Right cardiac atrium (tissue), 5 donors: ENCODE measurements at regions not wholly inside any gene's neighbourhood (a gene's known extent, or its start where the extent isn't known, plus 50 kb on each side); places are given as distances from the start of the nearest gene placed in this dataset.

Source experiments
- ATAC-seq, 2 donors: fragments of 200-7000 bp; cut with Tn5 transposase; one replicate each; pipeline versions ENCODE4 v1.8.0 to v1.9.1; 2020; ENCODE audit warnings: moderate library complexity in 2 of 2, mild to moderate bottlenecking in 1 of 2
- DNase-seq, 3 donors: peaks; one replicate each; pipeline ENCODE4 v3.0.0-alpha.2; 2020
- H3K27ac ChIP-seq: one replicate; pipeline ENCODE4 v1.5.1; 2013; ENCODE audit warnings: mild to moderate bottlenecking, low read length, control low read depth, moderate library complexity
- H3K27me3 ChIP-seq: one replicate; pipeline ENCODE4 v1.6.1; 2013; ENCODE audit not compliant: control insufficient read depth, insufficient read depth
- H3K4me1 ChIP-seq: one replicate; pipeline ENCODE4 v1.6.1; 2013; ENCODE audit warnings: low read length; ENCODE audit not compliant: control insufficient read depth, insufficient read depth
- H3K4me3 ChIP-seq: one replicate; pipeline ENCODE4 v1.5.1; 2013; ENCODE audit warnings: low read length, control low read depth
- H3K9me3 ChIP-seq: one replicate; pipeline ENCODE4 v1.6.1; 2013; ENCODE audit warnings: low read length; ENCODE audit not compliant: control insufficient read depth
- WGBS: extraction: QIAGEN DNeasy Blood & Tissue Kit; methylation state at CpG from one replicate; pipeline ENCODE4 v1.1.7; 2013; 5-methylcytosine and 5-hydroxymethylcytosine counted together
- intact Hi-C, 4 donors: fragments of 100-400 bp; cut with DNase I; formaldehyde crosslinking; loops; one replicate each; pipeline versions ENCODE4 v1.11.0 to v1.14.0; 2022 to 2023
- donor health status: healthy with polysubstance abuse.
- donor health status: DM: no; HTN: yes; CAD: no.
- donor health status: DM: no; HTN: no; CAD: no.
- donor health status: DM: no; HTN: yes; CAD: no; lungs with severe emphysema.
- donor health status: DM: yes; HTN: yes; CAD: no.

DNA sequence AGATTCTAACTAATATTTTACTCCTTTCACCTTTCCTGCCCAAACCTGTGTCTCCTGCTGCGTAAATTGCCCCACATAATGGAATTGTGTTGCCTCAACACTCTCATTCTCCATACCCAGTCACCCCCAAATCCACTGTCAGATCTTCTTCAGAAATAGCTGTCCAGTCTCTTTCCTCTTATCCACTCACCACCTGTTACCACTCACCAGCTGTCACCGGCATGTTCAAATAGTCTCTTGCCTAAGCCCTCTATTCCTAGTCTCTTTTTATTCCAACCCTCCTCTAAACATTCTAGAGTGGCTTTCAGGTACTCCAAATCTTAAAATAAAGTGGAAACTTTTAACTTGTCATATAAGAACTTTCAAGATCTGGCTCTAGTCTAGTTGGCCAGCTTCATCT lies 262.0 kb upstream of the FBXL7 start:
- H3K27me3 ChIP-seq: no peaks in the 10 kb centered on the region
- H3K4me3 ChIP-seq: no peak overlapping the region
- ATAC-seq (no peak), DNase-seq (no peak)
- intact Hi-C loops: no loop called here
- 92% methylated on average over 2 of the region's 2 CpGs for WGBS
- no peaks in the 10 kb centered on the region for H3K4me1 ChIP-seq
- H3K9me3 ChIP-seq: peaks cover 2% of the 10 kb centered on the region
- no peak overlapping the region for H3K27ac ChIP-seq

DNA sequence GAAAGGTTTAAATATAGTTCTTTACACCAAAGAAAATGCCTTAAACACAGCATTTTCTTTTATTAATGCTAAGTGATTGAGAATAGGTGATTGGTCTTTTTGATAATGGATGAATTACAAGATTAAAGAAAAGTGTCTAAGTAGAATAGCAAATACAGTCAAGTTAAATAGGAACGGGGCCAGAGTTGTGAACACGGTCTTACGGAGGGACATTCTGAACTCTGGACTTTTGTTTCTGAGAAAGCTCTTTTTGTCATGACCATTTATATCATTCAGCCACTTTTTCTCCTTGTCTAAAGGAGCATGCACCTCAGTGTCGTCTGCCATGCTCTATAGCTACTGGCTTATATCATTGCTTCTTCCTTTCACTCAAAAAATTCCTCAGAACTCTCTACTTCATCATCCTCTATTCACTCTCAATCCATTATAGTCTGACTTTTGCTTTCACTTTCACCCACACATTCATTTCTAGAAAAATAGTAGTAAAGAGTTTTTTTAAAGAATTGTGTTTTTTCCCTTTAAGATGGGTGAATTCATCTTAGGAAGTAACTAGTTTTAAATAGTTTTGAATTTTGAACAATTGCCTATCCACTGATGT lies 263.0 kb upstream of the FBXL7 start:
- H3K27ac ChIP-seq: no peak overlapping the region
- WGBS: 72% methylated on average over 4 of the region's 4 CpGs
- no peaks in the 10 kb centered on the region for H3K27me3 ChIP-seq
- peaks cover 2% of the 10 kb centered on the region for H3K9me3 ChIP-seq
- no peak for ATAC-seq
- peak overlapping the region; percentile 31 for H3K4me3 ChIP-seq
- no peak for DNase-seq
- H3K4me1 ChIP-seq: no peaks in the 10 kb centered on the region
- intact Hi-C loops: no loop called here

DNA sequence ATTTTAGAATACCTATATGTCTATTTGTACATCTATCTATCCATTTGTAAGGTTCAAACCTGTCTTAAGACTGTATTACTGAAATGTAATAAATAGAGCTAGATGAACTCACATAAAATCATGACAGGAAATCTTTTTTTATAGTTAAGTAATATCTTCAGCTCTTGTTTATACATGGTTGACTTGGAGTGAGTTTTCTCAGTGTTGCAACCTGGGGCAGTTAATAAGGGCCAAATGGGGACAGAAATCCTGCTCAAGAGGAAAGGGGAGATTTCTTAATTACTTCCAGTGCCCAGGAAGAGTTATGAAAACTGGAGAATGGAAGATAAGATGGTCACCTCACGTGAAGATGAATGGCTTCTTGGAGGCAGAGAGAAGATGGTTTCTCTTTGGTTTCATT lies 265.1 kb upstream of the FBXL7 start:
- intact Hi-C loops: no loop called here
- H3K27ac ChIP-seq: no peak overlapping the region
- no peak for DNase-seq
- no peak overlapping the region for H3K4me3 ChIP-seq
- ATAC-seq: no peak
- 91% methylated on average over 1 of the region's 1 CpG for WGBS
- no peaks in the 10 kb centered on the region for H3K27me3 ChIP-seq
- no peaks in the 10 kb centered on the region for H3K9me3 ChIP-seq
- H3K4me1 ChIP-seq: no peaks in the 10 kb centered on the region

DNA sequence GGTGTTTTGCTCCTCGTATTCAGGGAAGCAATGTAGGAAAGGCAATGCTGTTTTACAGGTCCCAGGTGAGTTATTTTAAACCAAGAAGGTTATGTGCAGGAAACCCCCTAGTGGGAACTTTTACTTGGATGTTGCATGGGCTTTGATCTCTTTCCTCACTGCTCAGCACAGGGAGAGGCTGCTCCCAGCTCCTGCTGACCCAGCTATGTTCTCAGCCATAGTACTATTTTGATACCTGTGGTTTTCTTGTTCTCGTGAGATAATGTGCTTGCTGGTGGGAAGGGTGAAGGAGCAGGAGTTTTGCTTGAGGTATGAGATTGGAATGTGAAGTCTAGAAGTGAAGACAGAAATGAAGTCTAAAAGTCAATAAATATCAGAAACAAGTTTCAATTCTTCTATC lies 265.6 kb upstream of the FBXL7 start:
- Histone ChIP-seq H3K9me3 (no peaks in the 10 kb centered on the region), H3K4me3 (no peak overlapping the region), H3K27me3 (no peaks in the 10 kb centered on the region), H3K4me1 (no peaks in the 10 kb centered on the region), H3K27ac (no peak overlapping the region)
- WGBS: 67% methylated on average over 2 of the region's 2 CpGs
- ATAC-seq: peak in 1 of 2 donors; percentile 66
- DNase-seq: no peak
- intact Hi-C loops: no loop called here

DNA sequence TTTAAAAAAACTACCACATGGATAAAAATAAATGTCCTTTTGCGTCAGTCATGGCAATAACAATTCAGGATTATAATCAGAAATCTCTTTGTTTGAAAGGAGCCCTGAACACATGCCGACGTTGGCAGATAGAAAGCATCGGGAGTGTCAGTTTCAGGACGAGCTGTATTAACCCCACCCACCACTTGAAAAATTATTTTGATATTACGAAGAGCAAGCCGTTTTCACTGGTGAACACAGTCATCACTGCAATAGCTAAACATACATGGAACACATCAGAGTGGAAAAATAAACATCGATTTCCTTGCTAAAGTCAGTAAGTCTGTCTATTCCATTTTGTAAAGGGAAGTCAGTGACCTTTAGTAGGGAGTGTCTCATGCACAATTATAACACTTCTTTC lies 266.4 kb upstream of the FBXL7 start:
- DNase-seq (peak in 1 of 3 donors; percentile 15), ATAC-seq (peak; percentile 72 to 93)
- Histone ChIP-seq H3K9me3 (no peaks in the 10 kb centered on the region), H3K27ac (no peak overlapping the region), H3K4me1 (no peaks in the 10 kb centered on the region), H3K4me3 (peak overlapping the region; percentile 51), H3K27me3 (no peaks in the 10 kb centered on the region)
- WGBS: 42% methylated on average over 8 of the region's 8 CpGs
- intact Hi-C loops: no loop called here

DNA sequence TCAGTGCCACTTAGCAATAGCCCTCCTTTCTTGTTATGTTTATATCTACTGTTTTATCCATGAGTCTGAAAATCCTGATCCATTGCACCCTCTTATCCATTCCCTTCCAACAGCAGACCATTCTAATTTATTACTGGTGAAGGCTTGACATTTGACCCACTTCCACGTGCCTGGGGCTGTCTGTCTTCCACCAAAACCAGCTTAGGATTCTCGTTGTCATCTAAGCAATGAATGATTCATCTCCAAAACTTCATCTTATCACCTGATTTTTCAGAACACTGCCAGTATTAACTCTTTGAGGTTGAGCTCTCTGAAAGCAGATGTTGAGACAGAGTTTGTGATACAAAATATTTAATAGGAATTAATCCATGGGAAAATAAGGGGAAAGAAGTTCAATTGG lies 277.8 kb upstream of the FBXL7 start:
- Histone ChIP-seq H3K27ac (no peak overlapping the region), H3K9me3 (peaks cover 2% of the 10 kb centered on the region), H3K4me1 (no peaks in the 10 kb centered on the region), H3K4me3 (no peak overlapping the region), H3K27me3 (no peaks in the 10 kb centered on the region)
- 30% methylated on average over 2 of the region's 2 CpGs for WGBS
- intact Hi-C loops: no loop called here
- no peak for DNase-seq
- no peak for ATAC-seq

DNA sequence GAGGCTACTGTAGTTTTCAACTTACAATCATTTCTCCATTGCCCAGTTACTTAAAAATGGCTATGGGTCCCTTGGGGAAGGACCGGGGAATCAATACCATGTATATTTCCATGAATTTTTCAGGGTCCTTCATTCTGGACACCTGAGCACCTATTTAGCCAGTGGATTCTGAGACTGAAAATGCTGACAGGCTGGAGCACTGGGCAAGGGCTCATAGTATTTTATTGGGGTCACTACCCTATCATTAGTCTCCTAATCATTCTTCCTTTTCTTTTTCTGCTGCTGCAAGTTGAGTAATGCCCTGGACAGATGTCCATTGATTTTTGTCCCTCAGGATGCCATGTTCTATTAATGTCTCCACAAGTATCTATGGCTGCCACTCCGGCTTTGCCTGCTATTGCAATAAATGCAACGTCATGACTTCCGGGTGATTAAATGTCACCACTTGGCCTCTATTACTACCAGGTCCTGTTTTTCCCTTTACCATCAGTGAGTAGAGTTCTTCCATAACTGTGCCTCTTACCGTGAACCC lies 279.3 kb upstream of the FBXL7 start:
- H3K27ac ChIP-seq: no peak overlapping the region
- WGBS: 95% methylated on average over 5 of the region's 5 CpGs
- intact Hi-C loops: no loop called here
- peaks cover 2% of the 10 kb centered on the region for H3K9me3 ChIP-seq
- ATAC-seq: no peak
- no peak overlapping the region for H3K4me3 ChIP-seq
- DNase-seq: no peak
- no peaks in the 10 kb centered on the region for H3K4me1 ChIP-seq
- no peaks in the 10 kb centered on the region for H3K27me3 ChIP-seq

DNA sequence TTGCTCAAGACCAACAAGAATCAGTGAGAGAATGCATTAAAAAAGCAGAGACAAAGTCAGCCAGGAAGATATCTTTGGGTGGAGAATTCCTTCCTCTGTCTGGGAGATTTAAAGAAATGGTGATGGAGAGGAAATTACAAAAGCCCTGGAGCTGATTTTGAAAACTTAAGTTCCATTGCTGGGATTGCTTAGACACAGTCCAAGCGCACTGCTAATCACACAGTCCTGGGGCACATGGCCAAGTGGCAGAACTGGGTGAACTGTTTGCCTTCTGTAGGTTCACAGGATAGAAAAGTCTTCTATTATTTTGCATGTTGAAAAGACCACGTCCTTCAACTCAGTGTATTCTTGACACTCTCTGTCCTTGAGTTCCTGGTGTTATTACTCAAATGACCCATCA lies 284.9 kb upstream of the FBXL7 start:
- DNase-seq (peak; percentile 31 to 68 (median 64)), ATAC-seq (peak; percentile 48 to 88)
- H3K27ac ChIP-seq: no peak overlapping the region
- no peaks in the 10 kb centered on the region for H3K9me3 ChIP-seq
- intact Hi-C loops: no loop called here
- no peaks in the 10 kb centered on the region for H3K4me1 ChIP-seq
- H3K4me3 ChIP-seq: no peak overlapping the region
- H3K27me3 ChIP-seq: no peaks in the 10 kb centered on the region
- WGBS: 32% methylated on average over 2 of the region's 2 CpGs

DNA sequence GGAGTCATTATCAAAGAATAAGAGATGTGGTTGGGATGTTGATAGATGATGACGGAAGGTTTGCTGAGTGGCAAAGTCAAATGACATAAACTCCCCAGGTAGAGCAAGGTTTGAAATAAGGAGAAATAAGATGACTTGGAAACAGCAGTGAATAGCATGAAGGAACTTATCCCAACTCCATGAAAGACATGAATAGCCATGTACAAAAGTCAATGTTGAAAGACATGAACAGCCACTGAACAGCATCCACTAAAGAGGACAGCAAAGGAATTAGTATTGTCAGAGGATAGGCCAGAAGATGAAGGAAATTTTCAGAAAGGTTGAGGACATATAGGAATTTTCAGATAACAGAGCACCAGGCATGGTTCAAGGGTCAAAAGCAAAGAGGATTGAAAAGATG lies 286.0 kb upstream of the FBXL7 start:
- WGBS: 97% methylated on average over 1 of the region's 1 CpG
- Histone ChIP-seq H3K27me3 (no peaks in the 10 kb centered on the region), H3K4me1 (no peaks in the 10 kb centered on the region), H3K27ac (no peak overlapping the region), H3K9me3 (no peaks in the 10 kb centered on the region), H3K4me3 (no peak overlapping the region)
- intact Hi-C loops: no loop called here
- DNase-seq (no peak), ATAC-seq (no peak)

DNA sequence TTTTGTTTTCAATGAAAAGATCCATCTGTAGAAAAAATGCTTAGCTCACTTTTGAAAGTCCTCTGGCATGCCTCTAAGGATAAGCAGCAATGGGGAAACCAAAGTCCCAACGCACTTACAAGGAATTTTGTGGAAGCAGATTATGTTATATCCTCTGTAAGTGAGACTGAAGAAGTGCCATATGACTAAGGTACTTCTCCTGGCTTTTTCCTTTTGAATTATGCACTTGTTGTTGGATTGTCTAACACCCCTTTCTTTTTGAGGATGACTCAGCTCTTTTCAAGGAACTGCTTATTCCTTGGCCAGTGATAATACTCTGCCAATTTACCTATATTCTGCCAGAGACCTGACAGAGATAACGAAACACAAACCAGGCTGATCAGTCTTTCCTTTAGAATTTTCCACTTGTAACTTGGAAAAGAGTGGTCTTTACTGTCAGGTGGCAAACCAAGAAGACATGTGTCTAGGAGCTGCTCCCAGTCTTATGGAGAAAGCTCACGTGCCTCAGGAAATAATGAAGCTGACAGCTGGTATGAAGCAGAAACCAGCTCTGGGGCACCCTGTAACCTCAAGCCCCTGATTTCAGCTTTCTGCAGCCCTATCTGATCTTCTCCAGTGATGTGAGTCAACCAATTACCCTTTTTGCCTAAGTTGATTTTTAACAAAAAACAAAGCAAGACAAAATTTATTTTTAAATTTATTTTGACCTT lies 290.8 kb upstream of the FBXL7 start:
- Histone ChIP-seq H3K4me3 (no peak overlapping the region), H3K27ac (no peak overlapping the region), H3K4me1 (no peaks in the 10 kb centered on the region), H3K27me3 (no peaks in the 10 kb centered on the region), H3K9me3 (no peaks in the 10 kb centered on the region)
- ATAC-seq: peak in 1 of 2 donors; percentile 32
- intact Hi-C loops: no loop called here
- no peak for DNase-seq
- whole genome bisulfite sequencing: 74% methylated on average over 3 of the region's 3 CpGs

DNA sequence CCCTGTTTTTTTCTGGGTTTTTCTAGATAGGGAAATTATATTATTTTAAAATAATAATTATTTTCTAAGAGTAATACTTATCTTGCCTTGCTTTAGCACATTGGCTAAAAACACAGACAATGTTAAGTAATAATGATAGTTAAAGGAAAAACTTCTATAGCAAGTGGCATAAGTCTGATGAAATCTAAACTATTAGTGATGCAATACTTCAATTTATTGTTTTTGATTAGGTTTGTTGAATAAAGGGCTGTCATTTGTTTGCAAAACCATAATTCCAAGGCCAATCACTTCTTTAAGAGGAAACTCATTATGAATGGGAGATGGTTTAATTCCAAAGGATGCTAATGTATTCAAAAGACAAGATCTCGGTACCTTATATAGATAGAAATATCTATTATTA lies 293.8 kb upstream of the FBXL7 start:
- H3K4me3 ChIP-seq: no peak overlapping the region
- H3K4me1 ChIP-seq: no peaks in the 10 kb centered on the region
- H3K9me3 ChIP-seq: no peaks in the 10 kb centered on the region
- intact Hi-C loops: no loop called here
- WGBS: 99% methylated on average over 1 of the region's 1 CpG
- no peak for ATAC-seq
- H3K27ac ChIP-seq: no peak overlapping the region
- H3K27me3 ChIP-seq: no peaks in the 10 kb centered on the region
- DNase-seq: no peak
